AG08396 (cell line): ENCODE measurements at regions not wholly inside any gene's neighbourhood (a gene's known extent, or its start where the extent isn't known, plus 50 kb on each side); places are given as distances from the start of the nearest gene placed in this dataset.

Experiments used
- DNase-seq: peaks from one replicate; pipeline ENCODE4 v3.0.0; 2012; ENCODE audit warnings: low spot score, mixed read lengths

- no peak for DNase-seq
These were observed 132.0 kb upstream of the CTTNBP2NL start for GRCh38 chr1:112264010-112264409.

GRCh38 chr1:112264553-112264952 is 131.5 kb upstream of the CTTNBP2NL start:
- DNase-seq, result no peak

- no peak for DNase-seq
These were observed 130.1 kb upstream of the CTTNBP2NL start for GRCh38 chr1:112265931-112266330.

- DNase-seq, result no peak
These were observed 128.8 kb upstream of the CTTNBP2NL start for GRCh38 chr1:112267206-112267605.

GRCh38 chr1:112267929-112268328 is 128.1 kb upstream of the CTTNBP2NL start:
- no peak for DNase-seq

GRCh38 chr1:112268408-112268807 is 127.6 kb upstream of the CTTNBP2NL start:
- DNase-seq, result no peak

GRCh38 chr1:112271270-112271669 is 124.7 kb upstream of the CTTNBP2NL start:
- DNase-seq, result no peak

GRCh38 chr1:112272101-112272772 is 123.8 kb upstream of the CTTNBP2NL start:
- no peak for DNase-seq

GRCh38 chr1:112284796-112285195 is 111.2 kb upstream of the CTTNBP2NL start:
- no peak for DNase-seq

- DNase-seq, result no peak
These were observed 110.7 kb upstream of the CTTNBP2NL start for GRCh38 chr1:112285316-112285715.

- no peak for DNase-seq
These were observed 110.3 kb upstream of the CTTNBP2NL start for GRCh38 chr1:112285746-112286145.

GRCh38 chr1:112296908-112297307 is 99.1 kb upstream of the CTTNBP2NL start:
- DNase-seq, result peak; percentile 7

GRCh38 chr1:112297536-112297935 is 98.5 kb upstream of the CTTNBP2NL start:
- no peak for DNase-seq

- DNase-seq, result peak; percentile 61
These were observed 97.5 kb upstream of the CTTNBP2NL start for GRCh38 chr1:112298558-112298957.

- DNase-seq, result no peak
These were observed 91.9 kb upstream of the CTTNBP2NL start for GRCh38 chr1:112304126-112304525.

- DNase-seq, result no peak
These were observed 91.4 kb upstream of the CTTNBP2NL start for GRCh38 chr1:112304612-112305011.

- no peak for DNase-seq
These were observed 88.0 kb upstream of the CTTNBP2NL start for GRCh38 chr1:112307930-112308591.

- DNase-seq, result no peak
These were observed 87.3 kb upstream of the CTTNBP2NL start for GRCh38 chr1:112308716-112309115.

GRCh38 chr1:112309499-112309898 is 86.5 kb upstream of the CTTNBP2NL start:
- DNase-seq, result no peak

- no peak for DNase-seq
These were observed 83.7 kb upstream of the CTTNBP2NL start for GRCh38 chr1:112312315-112312714.

- no peak for DNase-seq
These were observed 83.1 kb upstream of the CTTNBP2NL start for GRCh38 chr1:112312879-112313278.

- no peak for DNase-seq
These were observed 79.6 kb upstream of the CTTNBP2NL start for GRCh38 chr1:112316254-112316913.

- DNase-seq, result no peak
These were observed 78.9 kb upstream of the CTTNBP2NL start for GRCh38 chr1:112317140-112317539.
